H9 (cell line): ENCODE measurements at regions not wholly inside any gene's neighbourhood (a gene's known extent, or its start where the extent isn't known, plus 50 kb on each side); places are given as distances from the start of the nearest gene placed in this dataset.
A peak's percentile ranks its signal among the peaks of the same experiment; 100 is the strongest.

ENCODE experiments used
- DNase-seq: peaks from one replicate; pipeline ENCODE4 v3.0.0-alpha.2; 2017
- H2AFZ ChIP-seq: one replicate; pipeline ENCODE4 v1.6.1; 2013; ENCODE audit warnings: mild to moderate bottlenecking, low read length, control low read depth, moderate library complexity
- H2AK5ac ChIP-seq: 2 replicates; pipeline ENCODE4 v1.6.1; 2013; ENCODE audit warnings: low read length, control low read depth, mixed read lengths; ENCODE audit not compliant: insufficient read length
- H2BK120ac ChIP-seq: one replicate; pipeline ENCODE4 v1.6.1; 2013; ENCODE audit warnings: low read depth, mild to moderate bottlenecking, low read length, control low read depth, inconsistent platforms; ENCODE audit not compliant: poor library complexity, severe bottlenecking
- H2BK12ac ChIP-seq: 2 replicates; pipeline ENCODE4 v1.6.1; 2013; ENCODE audit warnings: low read length, control low read depth, mixed read lengths, low read depth; ENCODE audit not compliant: insufficient read length
- H2BK15ac ChIP-seq: 2 replicates; pipeline ENCODE4 v1.6.1; 2013; ENCODE audit warnings: low read depth, low read length, control low read depth
- H2BK20ac ChIP-seq: one replicate; pipeline ENCODE4 v1.6.1; 2013; ENCODE audit warnings: low read depth, mild to moderate bottlenecking, low read length, control low read depth, inconsistent platforms; ENCODE audit not compliant: poor library complexity, severe bottlenecking
- H2BK5ac ChIP-seq: 2 replicates; pipeline ENCODE4 v1.6.1; 2013; ENCODE audit warnings: low read length, control low read depth, mixed read lengths; ENCODE audit not compliant: insufficient read length
- H3K14ac ChIP-seq: 2 replicates; pipeline ENCODE4 v1.6.1; 2013; ENCODE audit warnings: low read length, control low read depth; ENCODE audit not compliant: insufficient read depth
- H3K18ac ChIP-seq: 2 replicates; pipeline ENCODE4 v1.6.1; 2013; ENCODE audit warnings: low read depth, mild to moderate bottlenecking, mixed read lengths, low read length, control low read depth; ENCODE audit not compliant: insufficient read length
- H3K23ac ChIP-seq: 2 replicates; pipeline ENCODE4 v1.6.1; 2013; ENCODE audit warnings: low read length, control low read depth, mixed read lengths, low read depth; ENCODE audit not compliant: insufficient read length
- H3K23me2 ChIP-seq: 2 replicates; pipeline ENCODE4 v1.6.1; 2013; ENCODE audit warnings: low read depth, mild to moderate bottlenecking, mixed read lengths, low read length, control low read depth; ENCODE audit not compliant: insufficient read length, poor library complexity, severe bottlenecking
- H3K27ac ChIP-seq: 2 replicates; pipeline ENCODE4 v1.5.1; 2013; ENCODE audit warnings: low read length, control low read depth, mixed read lengths, low read depth; ENCODE audit not compliant: insufficient read length
- H3K27me3 ChIP-seq: 2 replicates; pipeline ENCODE4 v1.6.1; 2013; ENCODE audit warnings: low read length, control low read depth, inconsistent platforms; ENCODE audit not compliant: insufficient read depth
- H3K4ac ChIP-seq: 2 replicates; pipeline ENCODE4 v1.6.1; 2013; ENCODE audit warnings: low read depth, mild to moderate bottlenecking, control low read depth, inconsistent platforms, low read length, moderate library complexity
- H3K4me1 ChIP-seq: 2 replicates; pipeline ENCODE4 v1.6.1; 2013; ENCODE audit warnings: low read length, control low read depth, inconsistent platforms; ENCODE audit not compliant: insufficient read depth
- H3K4me2 ChIP-seq: 2 replicates; pipeline ENCODE4 v1.6.1; 2013; ENCODE audit warnings: low read length, control low read depth, mixed read lengths; ENCODE audit not compliant: insufficient read length, insufficient read depth
- H3K56ac ChIP-seq: 2 replicates; pipeline ENCODE4 v1.6.1; 2013; ENCODE audit warnings: low read depth, mild to moderate bottlenecking, mixed read lengths, low read length, control low read depth; ENCODE audit not compliant: insufficient read length
- H3K79me1 ChIP-seq: 2 replicates; pipeline ENCODE4 v1.6.1; 2013; ENCODE audit warnings: low read depth, mild to moderate bottlenecking, moderate library complexity, low read length, control low read depth, inconsistent platforms; ENCODE audit not compliant: insufficient read depth, poor library complexity, severe bottlenecking
- H3K79me2 ChIP-seq: 2 replicates; pipeline ENCODE4 v1.6.1; 2013; ENCODE audit warnings: low read length, control low read depth, inconsistent platforms; ENCODE audit not compliant: insufficient read depth
- H3K9ac ChIP-seq: 2 replicates; pipeline ENCODE4 v1.6.1; 2013; ENCODE audit warnings: low read length, control low read depth, mixed read lengths; ENCODE audit not compliant: insufficient read length; ENCODE audit errors: extremely low read depth
- H3K9me3 ChIP-seq: one replicate; pipeline ENCODE4 v1.6.1; 2013; ENCODE audit warnings: low read depth, low read length, inconsistent platforms; ENCODE audit not compliant: control insufficient read depth
- H3T11ph ChIP-seq: one replicate; pipeline ENCODE4 v1.6.1; 2013; ENCODE audit warnings: mild to moderate bottlenecking, low read length, control low read depth, inconsistent platforms
- H4K20me1 ChIP-seq: one replicate; pipeline ENCODE4 v1.6.1; 2013; ENCODE audit not compliant: control insufficient read depth, insufficient read length, insufficient read depth
- H4K5ac ChIP-seq: 2 replicates; pipeline ENCODE4 v1.6.1; 2013; ENCODE audit warnings: low read depth, mild to moderate bottlenecking, mixed read lengths, low read length, control low read depth; ENCODE audit not compliant: insufficient read length
- H4K8ac ChIP-seq: replicated peaks from 2 replicates; pipeline ENCODE4 v1.6.1; 2013; ENCODE audit warnings: low read length, control low read depth, mixed read lengths, low read depth; ENCODE audit not compliant: insufficient read length
- H4K91ac ChIP-seq: 2 replicates; pipeline ENCODE4 v1.6.1; 2013; ENCODE audit warnings: low read depth, mild to moderate bottlenecking, moderate library complexity, mixed read lengths, low read length, control low read depth; ENCODE audit not compliant: insufficient read length
- H3K27ac Mint-ChIP-seq, 3 experiments: 2 replicates in 2 of 3; 3 replicates in 1 of 3; pipeline ENCODE4 v1.8.0; 2020 to 2021; ENCODE audit warnings: mixed read lengths in 3 of 3, mild to moderate bottlenecking in 1 of 3, moderate library complexity in 1 of 3
- H3K27me3 Mint-ChIP-seq: 2 replicates; pipeline ENCODE4 v1.8.0; 2021; ENCODE audit warnings: low read depth, mild to moderate bottlenecking, moderate library complexity, mixed read lengths
- H3K36me3 Mint-ChIP-seq, 3 experiments: 2 replicates in 2 of 3; 3 replicates in 1 of 3; pipeline ENCODE4 v1.8.0; 2020 to 2021; ENCODE audit warnings: low read depth in 3 of 3, mixed read lengths in 3 of 3; ENCODE audit not compliant: insufficient read depth in 1 of 3
- H3K4me1 Mint-ChIP-seq, 2 experiments: 2 replicates each; pipeline ENCODE4 v1.8.0; 2020; ENCODE audit warnings: mixed read lengths in 2 of 2
- H3K4me3 Mint-ChIP-seq, 2 experiments: 2 replicates in 1 of 2; 3 replicates in 1 of 2; pipeline ENCODE4 v1.8.0; 2020 to 2021; ENCODE audit warnings: mild to moderate bottlenecking in 2 of 2, mixed read lengths in 2 of 2, moderate library complexity in 1 of 2
- H3K9me3 Mint-ChIP-seq, 2 experiments: 2 replicates in 1 of 2; 3 replicates in 1 of 2; pipeline ENCODE4 v1.8.0; 2020; ENCODE audit warnings: mild to moderate bottlenecking in 2 of 2, mixed read lengths in 2 of 2, moderate library complexity in 1 of 2
- CTCF ChIP-seq: fragments of 200-600 bp; sonication (generic); conservative IDR thresholded peaks from 3 replicates; pipeline ENCODE4 v1.8.0; 2021; ENCODE audit warnings: antibody characterized with exemption, mild to moderate bottlenecking
- WGBS: extraction: QIAGEN DNeasy Blood & Tissue Kit; methylation state at CpG from one replicate; pipeline ENCODE4 v1.1.7; 2013; ENCODE audit warnings: missing lambda C conversion rate, low lambda C conversion rate, mixed read lengths; ENCODE audit not compliant: insufficient read length; ENCODE audit errors: extremely low coverage; 5-methylcytosine and 5-hydroxymethylcytosine counted together

- no peak overlapping the region for H4K91ac ChIP-seq
- no CpG with 5 or more reads among the region's 5 CpGs for WGBS
- H3K14ac ChIP-seq = no peak overlapping the region
- no peak for TF ChIP-seq CTCF
- no peak overlapping the region for H3K27ac ChIP-seq
- H3K9ac ChIP-seq = no peak overlapping the region
- no peak overlapping the region for H2AK5ac ChIP-seq
- H3K18ac ChIP-seq = no peak overlapping the region
- no peak overlapping the region for H2BK20ac ChIP-seq
- Mint-ChIP-seq H3K27me3 (no peaks in the 10 kb centered on the region), H3K4me1 (no peaks in the 10 kb centered on the region), H3K27ac (0 out of 7 replicates have a peak overlapping the region, but pooled peaks of 1 of the 3 experiments have one; percentile 5), H3K36me3 (no peaks in the 10 kb centered on the region), H3K4me3 (no peak overlapping the region), H3K9me3 (no peaks in the 10 kb centered on the region)
- H2BK5ac ChIP-seq = no peak overlapping the region
- no peak overlapping the region for H3K56ac ChIP-seq
- H2BK12ac ChIP-seq = no peak overlapping the region
- H4K5ac ChIP-seq = no peak overlapping the region
- no peak overlapping the region for H3T11ph ChIP-seq
- H3K23me2 ChIP-seq = no peaks in the 10 kb centered on the region
- H3K79me2 ChIP-seq = no peaks in the 10 kb centered on the region
- no peak overlapping the region for H3K4ac ChIP-seq
- H2BK15ac ChIP-seq = no peak overlapping the region
- DNase-seq = no peak
- no peaks in the 10 kb centered on the region for H3K79me1 ChIP-seq
- H3K9me3 ChIP-seq = no peaks in the 10 kb centered on the region
- H4K8ac ChIP-seq = no peak overlapping the region
- no peak overlapping the region for H3K23ac ChIP-seq
- H2AFZ ChIP-seq = no peak overlapping the region
- H3K27me3 ChIP-seq = no peaks in the 10 kb centered on the region
- no peak overlapping the region for H3K4me2 ChIP-seq
- H3K4me1 ChIP-seq = no peaks in the 10 kb centered on the region
- H2BK120ac ChIP-seq = no peak overlapping the region
- H4K20me1 ChIP-seq = no peaks in the 10 kb centered on the region
Observed at GRCh38 chr12:61846765-61847164, 413.4 kb upstream of the USP15 start.
